ENCODE measurements at regions not wholly inside any gene's neighbourhood (a gene's known extent, or its start where the extent isn't known, plus 50 kb on each side); places are given as distances from the start of the nearest gene placed in this dataset.
A peak's percentile ranks its signal among the peaks of the same experiment; 100 is the strongest.

DNA sequence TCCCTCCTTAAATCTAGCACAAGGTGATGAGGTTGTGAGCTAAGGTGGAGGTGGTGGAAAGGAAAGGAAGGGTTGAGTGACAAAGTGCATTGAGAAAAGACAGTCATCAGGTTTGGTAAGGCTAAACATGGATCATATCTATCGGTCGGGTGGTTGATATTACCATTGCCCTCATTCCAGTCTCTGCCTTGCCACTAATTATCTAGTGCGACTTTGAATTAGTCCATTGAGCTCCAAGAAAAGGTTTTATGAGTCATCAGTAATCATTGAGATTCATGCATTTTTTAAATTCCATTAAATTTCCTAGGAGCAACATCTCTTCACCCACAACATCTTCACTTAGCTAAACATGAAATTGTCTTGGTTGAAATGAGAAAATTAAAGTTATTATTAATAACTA lies 68.9 kb upstream of the FRMD4A start:
- H3K4me3 ChIP-seq, result no peak overlapping the region
- no peak overlapping the region for H3K27ac ChIP-seq

DNA sequence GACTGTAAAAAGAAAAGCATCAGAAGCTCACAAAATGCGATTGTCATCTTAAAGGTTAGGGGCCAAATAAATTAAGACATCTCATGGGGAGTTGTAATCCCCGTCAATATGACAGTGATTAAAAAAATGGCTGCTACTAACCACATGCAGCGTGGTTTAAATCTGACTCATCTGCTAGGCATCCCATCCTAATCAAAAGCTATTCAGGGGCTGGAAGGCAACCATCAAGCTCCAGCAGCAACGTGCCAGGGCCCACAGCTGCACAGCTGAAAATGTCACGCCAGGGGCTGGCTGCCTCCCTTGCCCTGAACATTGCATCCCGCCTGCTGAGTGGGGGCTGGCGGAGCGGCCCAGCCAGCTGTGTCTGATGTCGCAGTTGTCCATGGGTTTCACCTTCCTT lies 66.3 kb upstream of the FRMD4A start:
- Histone ChIP-seq H3K4me3 (no peak overlapping the region), H3K27ac (peak overlapping the region in 1 of 21 experiments; percentile 29)

DNA sequence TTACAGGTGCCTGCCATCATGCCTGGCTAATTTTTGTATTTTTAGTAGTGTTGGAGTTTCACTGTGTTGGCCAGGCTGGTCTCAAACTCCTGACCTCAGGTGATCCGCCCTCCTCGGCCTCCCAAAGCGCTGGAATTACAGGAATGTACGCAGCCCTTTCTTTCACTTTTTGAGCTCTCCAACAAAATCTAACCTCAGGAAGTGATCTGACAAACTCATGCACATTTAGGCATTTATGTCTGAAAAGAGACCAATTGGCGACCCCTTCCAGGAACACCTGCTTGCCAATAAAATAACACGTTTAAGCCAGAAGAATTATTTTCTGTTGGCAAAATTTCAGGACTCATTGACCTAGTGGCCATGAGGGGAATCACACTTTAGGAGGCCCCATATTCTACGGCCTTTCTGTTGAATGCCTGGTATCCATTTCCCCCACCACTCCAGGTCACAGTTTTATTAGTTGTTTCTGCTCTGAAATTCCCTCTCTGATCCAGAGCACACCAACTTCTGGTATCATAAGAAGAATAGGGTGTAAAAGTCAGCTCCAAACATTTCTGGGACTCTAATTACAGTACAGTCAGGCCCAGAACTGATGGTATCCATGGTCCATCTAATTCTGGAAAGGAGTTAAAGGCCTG lies 65.8 kb upstream of the FRMD4A start:
- Histone ChIP-seq H3K4me3 (no peak overlapping the region), H3K27ac (peak overlapping the region in 2 of 21 experiments; percentile 26 to 29)

DNA sequence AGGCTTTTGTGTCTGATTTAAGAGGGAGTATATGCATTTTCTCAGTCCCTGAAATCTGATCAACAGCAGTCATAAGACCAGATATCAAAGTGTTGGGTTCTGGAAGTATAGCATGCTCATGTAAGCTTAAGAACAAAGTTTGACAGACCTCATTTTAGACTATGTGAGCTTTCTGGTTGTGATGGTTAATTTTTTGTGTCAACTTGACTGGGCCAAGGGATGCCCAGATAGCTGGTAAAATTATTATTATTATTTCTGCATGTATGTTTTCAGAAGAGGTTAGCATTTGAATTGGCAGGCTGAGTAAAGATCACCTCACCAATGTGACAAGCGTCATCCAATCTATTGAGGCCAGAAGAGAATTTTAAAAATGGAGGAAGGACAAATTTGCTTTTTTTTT lies 63.5 kb upstream of the FRMD4A start:
- no peak overlapping the region for H3K27ac ChIP-seq
- H3K4me3 ChIP-seq, result no peak overlapping the region

DNA sequence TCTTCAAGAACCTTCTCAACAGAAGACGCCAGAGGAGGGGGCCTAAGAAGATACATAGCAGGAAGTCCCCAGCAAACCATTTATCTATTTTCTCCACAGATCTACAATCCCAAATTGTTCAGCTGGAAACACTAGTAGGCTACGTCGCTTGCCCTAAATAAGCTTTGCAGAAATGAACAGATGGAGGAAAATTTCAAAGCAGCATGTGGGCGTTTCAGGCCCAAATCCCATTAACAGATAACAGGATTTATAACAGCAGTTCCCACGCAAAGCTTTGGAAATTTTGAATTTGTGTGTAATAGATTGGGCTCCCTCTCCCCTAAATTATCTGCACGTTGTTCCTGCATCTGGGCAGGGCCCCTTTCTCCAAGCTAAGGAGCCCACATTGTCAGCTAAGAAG lies 60.6 kb upstream of the FRMD4A start:
- Histone ChIP-seq H3K27ac (no peak overlapping the region), H3K4me3 (no peak overlapping the region)

DNA sequence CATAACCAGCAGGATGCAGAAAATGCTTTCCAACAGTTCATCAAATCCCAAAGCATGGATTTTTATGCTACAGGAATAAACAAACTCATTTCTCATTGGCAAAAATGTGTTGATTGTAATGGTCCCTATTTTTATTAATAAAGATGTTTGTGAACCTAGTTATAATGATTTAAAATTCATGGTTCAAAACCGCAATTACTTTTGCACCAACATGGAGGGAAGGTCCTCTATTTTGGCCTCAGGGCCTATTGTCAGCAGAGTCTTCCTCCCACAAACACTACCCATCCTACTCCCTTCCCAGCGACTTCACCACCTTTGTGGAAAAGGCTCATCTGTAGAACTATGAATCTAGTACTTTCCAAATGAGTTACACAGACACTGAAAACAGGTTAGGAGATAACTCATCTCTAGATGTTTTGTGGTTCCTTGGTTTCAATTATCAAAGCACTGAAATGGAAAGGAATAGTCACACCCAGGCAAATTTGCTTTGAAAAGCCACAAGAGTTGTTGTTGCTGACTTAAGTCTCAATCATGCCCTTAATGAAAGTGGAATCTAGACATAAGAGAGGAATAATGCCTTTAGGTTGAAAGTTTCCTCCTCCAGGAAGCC lies 59.4 kb upstream of the FRMD4A start:
- no peak overlapping the region for H3K4me3 ChIP-seq
- no peak overlapping the region for H3K27ac ChIP-seq

DNA sequence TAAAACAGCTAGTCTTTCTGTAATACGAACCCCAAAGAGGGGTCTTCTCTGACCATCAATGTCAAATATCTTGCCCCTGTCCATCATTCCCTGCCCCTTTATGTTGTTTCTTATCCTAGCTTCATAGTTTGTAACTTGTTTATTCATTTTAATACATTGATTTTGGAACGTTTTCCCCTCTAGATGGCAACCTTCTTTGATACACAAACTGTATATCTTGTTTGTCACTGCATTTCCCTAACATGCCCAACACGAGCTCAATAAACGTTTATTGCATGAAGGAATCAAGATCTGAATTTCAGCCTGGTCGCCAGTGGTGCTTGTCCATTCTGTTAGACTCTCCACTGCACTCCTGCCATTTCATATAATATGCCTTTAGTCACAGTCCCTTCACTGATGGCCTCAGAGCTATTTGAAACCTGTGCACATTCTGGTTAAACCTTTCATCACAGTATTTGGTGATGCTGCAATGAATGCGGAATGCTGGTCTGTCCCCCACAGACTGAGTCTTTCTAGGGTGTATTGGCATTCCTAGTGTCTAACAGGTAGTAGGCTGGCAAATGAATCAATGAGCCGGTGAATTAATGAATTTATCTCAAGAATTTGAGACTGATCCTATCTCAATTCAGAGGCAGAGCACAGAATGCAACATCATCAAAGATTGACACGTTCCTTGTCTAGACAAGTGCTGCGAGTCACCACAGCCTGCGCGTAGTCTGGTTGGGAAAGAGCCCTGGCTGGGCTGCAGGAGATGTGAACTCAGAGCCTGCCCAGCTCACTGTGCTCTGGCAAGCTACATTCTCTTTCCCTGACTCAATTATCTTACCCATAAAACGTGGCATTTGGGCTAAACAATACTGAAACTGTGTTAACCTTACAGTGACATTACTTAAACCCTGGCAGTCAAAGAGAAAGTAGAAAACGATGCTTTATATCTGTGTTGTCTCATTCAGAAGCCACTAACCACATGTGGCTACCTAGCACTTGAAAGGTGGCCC lies 55.2 kb upstream of the FRMD4A start:
- Histone ChIP-seq H3K27ac (no peak overlapping the region), H3K4me3 (no peak overlapping the region)

DNA sequence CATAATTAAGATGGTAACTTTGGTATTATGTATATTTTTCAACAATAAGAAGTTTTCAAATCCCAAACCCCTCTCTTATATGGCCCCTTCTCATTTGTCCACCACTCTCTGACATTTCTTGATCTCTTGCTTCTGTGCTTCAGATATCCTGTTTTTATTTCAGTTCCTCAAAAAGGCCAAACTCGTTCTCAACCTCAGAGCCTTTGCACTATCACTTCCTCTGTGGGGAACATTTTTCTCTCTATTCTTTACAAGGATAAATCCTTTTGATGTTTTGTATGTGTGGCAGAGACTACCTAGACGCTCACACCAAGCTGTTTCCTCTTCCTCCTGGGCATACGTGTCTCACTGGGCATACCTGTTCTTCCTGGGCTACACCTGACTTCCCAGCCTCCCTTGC lies 54.2 kb upstream of the FRMD4A start:
- Histone ChIP-seq H3K4me3 (no peak overlapping the region), H3K27ac (no peak overlapping the region)

DNA sequence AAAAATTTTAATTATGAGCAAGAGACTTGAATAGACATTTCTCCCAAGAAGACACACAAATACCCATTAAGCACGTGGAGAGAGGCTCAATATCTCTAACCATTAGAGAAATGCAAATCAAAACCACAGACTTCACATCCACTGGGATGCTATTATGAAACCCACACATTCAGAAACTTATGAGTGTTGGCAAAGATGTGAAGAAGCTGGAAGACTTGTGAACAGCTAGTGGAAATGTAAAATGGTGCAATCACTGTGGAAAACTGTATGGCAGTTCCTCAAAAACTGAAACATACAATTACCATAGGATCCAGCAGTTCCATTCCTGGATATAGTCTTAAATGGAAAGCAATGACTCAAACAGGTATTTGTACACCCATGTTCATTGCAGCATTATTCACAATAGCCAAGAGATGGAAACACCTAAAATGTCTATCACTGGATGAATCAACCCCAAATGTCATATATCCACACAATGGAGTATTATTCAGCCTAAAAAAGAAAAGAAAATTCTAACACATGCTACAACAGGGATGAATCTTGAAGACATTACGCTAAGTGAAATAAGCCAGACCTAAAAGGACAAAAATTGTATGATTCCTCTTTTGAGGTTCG lies 53.5 kb upstream of the FRMD4A start:
- Histone ChIP-seq H3K27ac (no peak overlapping the region), H3K4me3 (no peak overlapping the region)

DNA sequence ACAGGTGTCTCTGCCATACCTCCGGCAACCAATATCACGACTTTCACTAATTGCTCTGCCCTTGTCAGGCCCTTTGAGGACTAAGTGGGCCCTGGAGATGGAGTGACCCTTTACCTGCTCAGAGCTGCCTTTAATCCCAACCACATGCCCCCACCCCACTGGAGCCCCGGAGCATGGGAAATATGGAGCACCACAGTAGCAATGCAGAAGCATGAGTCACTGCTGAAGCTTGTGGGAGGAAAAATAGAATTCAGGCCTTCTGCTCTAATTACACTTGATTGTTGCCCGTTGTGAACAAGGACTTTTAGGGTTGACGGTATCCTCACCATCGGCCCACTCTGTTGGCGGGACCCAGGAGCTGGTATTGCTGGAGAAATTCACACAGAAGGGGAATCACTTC lies 52.5 kb upstream of the FRMD4A start:
- H3K27ac ChIP-seq, result no peak overlapping the region
- no peak overlapping the region for H3K4me3 ChIP-seq

DNA sequence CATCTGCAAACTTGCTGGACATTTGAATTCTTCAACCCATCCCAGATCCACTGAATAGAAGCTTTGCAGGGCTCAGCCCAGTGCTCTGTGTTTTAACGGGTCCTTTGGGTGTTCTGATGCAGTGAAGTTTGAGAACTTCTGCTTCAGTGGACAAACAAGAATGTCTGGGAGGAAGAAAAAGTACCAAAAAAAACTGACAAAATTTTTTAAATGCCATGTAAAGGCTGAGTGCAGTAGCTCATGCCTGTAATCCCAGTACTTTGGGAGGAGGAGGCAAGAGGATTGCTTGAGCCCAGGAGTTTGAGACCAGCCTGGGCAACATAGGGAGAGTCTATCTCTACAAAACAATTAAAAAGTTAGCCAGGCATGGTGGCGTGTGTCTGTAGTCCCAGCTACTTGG lies 51.8 kb upstream of the FRMD4A start:
- Histone ChIP-seq H3K4me3 (no peak overlapping the region), H3K27ac (no peak overlapping the region)

DNA sequence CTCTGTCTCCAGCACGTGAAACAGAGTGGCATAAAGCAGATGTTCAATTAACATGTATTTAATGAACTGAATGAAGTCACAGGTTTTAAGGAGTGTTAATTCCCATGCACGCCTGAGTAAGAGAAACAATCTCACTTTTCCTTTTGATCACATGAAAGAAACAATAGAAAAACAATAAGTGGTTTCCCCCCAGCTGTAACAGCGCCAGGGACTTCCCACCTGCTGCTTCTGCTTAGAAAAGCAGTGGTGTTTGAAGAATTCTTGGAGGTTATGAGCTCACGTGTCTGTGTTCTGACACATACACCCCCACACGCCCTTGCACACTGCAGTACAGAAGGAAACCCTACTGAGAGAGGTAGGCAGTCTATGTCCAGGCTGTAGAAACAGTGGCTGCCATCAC lies 51.3 kb upstream of the FRMD4A start:
- H3K27ac ChIP-seq, result no peak overlapping the region
- H3K4me3 ChIP-seq, result no peak overlapping the region

DNA sequence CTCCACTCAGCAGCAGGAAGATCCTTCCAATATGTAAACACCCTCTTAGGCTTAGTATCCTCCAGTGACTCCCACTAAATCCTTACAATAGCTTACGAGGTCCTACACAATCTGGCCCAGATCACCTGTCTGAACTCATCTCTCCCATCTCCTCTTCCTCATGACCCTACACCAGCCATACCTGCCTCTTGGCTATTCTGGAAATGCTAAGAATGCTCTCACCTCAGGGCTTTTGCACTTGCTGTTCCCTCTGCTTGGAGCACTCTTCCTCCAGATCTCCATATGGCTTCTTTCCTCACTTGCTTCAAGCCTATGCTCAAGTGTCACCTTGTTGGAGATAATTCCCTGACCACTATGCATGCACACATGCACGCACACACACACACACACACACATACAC lies 50.8 kb upstream of the FRMD4A start:
- no peak overlapping the region for H3K4me3 ChIP-seq
- no peak overlapping the region for H3K27ac ChIP-seq

DNA sequence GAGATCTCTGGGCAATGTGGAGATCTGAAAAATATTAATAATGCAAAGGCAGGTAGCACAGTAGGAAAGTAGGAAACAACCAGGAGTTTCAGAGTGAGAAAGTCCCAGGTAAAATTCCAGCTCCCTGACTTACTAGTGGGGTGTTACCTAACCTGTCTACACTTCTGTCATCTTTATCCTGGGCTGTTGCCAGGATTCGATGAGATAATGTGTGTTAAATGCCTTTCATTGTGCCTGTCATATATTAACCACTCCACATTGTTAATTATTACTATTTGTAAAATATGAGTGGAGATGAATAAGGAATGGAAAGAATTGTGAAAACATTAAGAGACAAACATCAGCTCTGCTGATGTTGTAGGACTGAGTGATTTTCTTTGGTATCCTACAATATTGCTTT lies 50.0 kb upstream of the FRMD4A start:
- no peak overlapping the region for H3K27ac ChIP-seq
- H3K4me3 ChIP-seq, result no peak overlapping the region
